Calu3 (cell line): ENCODE measurements at regions not wholly inside any gene's neighbourhood (a gene's known extent, or its start where the extent isn't known, plus 50 kb on each side); places are given as distances from the start of the nearest gene placed in this dataset.

Experiments
- BruUV-seq: library from RNA; stranded (reverse); fragments of 400-500 nt; replicated peaks from 2 replicates; lab custom pipeline; 2021; lab: Mats Ljungman, UMichigan
- CTCF ChIA-PET: fragments of 300-600 bp; sonication (Branson Sonifier 250); formaldehyde crosslinking; loops from one replicate; lab custom pipeline; 2022; ENCODE audit warnings: antibody characterized with exemption; lab: Charles Lee
- DNase-seq: peaks from one replicate; pipeline ENCODE4 v3.0.0; 2022
- H3K27ac Mint-ChIP-seq: one replicate; pipeline ENCODE4 v1.8.0; 2022; ENCODE audit warnings: mixed read lengths; ENCODE audit not compliant: unreplicated experiment
- H3K27me3 Mint-ChIP-seq: one replicate; pipeline ENCODE4 v1.8.0; 2022; ENCODE audit warnings: mixed read lengths; ENCODE audit not compliant: unreplicated experiment
- H3K36me3 Mint-ChIP-seq: one replicate; pipeline ENCODE4 v1.8.0; 2022; ENCODE audit warnings: mild to moderate bottlenecking, moderate library complexity, mixed read lengths; ENCODE audit not compliant: insufficient read depth, unreplicated experiment
- H3K4me1 Mint-ChIP-seq: one replicate; pipeline ENCODE4 v1.8.0; 2022; ENCODE audit warnings: mild to moderate bottlenecking, low read depth, mixed read lengths; ENCODE audit not compliant: unreplicated experiment
- H3K4me3 Mint-ChIP-seq: one replicate; pipeline ENCODE4 v1.8.0; 2022; ENCODE audit warnings: mild to moderate bottlenecking, low read depth, moderate library complexity, mixed read lengths; ENCODE audit not compliant: unreplicated experiment
- H3K9me3 Mint-ChIP-seq: one replicate; pipeline ENCODE4 v1.8.0; 2022; ENCODE audit warnings: low read depth, mixed read lengths; ENCODE audit not compliant: unreplicated experiment
- intact Hi-C: fragments of 100-400 bp; cut with micrococcal nuclease; formaldehyde crosslinking; loops from one replicate; pipeline ENCODE4 v1.10.0; 2022; ENCODE audit not compliant: unreplicated experiment
- TF ChIP-seq, protein P1 (sequence below): fragments of 200-600 bp; IDR thresholded peaks from one replicate; pipeline ENCODE4 v1.8.0; 2022; ENCODE audit warnings: antibody characterized with exemption; ENCODE audit not compliant: unreplicated experiment

DNA sequence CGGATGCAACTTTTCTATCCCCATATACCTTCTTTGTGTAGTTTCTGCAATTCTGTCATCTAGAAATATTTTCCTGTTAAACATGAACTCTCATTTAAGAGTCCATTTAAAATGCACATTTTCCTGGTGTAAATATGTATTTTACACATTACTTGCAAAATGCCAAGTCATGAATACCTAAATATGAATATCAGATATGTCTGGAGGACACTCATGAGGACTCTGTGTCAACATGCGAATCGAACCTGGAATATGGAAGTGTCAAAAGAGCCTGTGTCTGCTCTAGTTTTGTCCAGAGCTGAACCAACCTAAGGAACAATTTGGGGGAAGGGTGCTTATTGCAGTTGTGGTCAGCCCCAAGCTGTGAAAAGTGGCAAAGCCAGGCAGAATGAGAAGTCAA, 163.7 kb upstream of the CELF2 start:
- TF ChIP-seq, protein P1, sequence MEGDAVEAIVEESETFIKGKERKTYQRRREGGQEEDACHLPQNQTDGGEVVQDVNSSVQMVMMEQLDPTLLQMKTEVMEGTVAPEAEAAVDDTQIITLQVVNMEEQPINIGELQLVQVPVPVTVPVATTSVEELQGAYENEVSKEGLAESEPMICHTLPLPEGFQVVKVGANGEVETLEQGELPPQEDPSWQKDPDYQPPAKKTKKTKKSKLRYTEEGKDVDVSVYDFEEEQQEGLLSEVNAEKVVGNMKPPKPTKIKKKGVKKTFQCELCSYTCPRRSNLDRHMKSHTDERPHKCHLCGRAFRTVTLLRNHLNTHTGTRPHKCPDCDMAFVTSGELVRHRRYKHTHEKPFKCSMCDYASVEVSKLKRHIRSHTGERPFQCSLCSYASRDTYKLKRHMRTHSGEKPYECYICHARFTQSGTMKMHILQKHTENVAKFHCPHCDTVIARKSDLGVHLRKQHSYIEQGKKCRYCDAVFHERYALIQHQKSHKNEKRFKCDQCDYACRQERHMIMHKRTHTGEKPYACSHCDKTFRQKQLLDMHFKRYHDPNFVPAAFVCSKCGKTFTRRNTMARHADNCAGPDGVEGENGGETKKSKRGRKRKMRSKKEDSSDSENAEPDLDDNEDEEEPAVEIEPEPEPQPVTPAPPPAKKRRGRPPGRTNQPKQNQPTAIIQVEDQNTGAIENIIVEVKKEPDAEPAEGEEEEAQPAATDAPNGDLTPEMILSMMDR: no peak
- H3K27ac Mint-ChIP-seq: no peak overlapping the region
- H3K36me3 Mint-ChIP-seq: no peaks in the 10 kb centered on the region
- no TSS peak for BruUV-seq
- peaks cover 7% of the 10 kb centered on the region for H3K9me3 Mint-ChIP-seq
- DNase-seq: no peak
- no peaks in the 10 kb centered on the region for H3K27me3 Mint-ChIP-seq
- CTCF ChIA-PET: no interaction called here
- no peak overlapping the region for H3K4me3 Mint-ChIP-seq
- H3K4me1 Mint-ChIP-seq: no peaks in the 10 kb centered on the region
- intact Hi-C loops: no loop called here

DNA sequence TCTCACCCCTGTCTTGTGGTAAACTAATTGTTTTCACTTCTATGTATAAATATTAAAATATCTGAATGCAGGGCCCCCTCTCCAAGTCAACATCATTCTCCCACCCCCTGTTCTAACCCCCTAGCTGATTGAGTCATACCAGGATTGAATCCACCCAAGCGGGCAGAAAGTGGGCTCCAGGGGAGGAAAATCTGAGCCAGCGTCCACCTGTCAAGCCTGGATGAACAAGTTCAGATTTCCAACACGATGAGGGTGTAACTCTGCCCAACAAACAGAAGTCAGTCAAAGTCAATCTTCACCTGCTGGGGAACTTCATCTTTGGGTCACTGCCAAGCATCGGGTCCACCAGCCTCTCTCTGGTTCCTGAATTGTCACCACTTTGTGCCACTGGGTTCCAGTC, 162.9 kb upstream of the CELF2 start:
- H3K4me1 Mint-ChIP-seq: no peaks in the 10 kb centered on the region
- BruUV-seq: no TSS peak
- H3K4me3 Mint-ChIP-seq: no peak overlapping the region
- no peaks in the 10 kb centered on the region for H3K36me3 Mint-ChIP-seq
- CTCF ChIA-PET: no interaction called here
- H3K27ac Mint-ChIP-seq: no peak overlapping the region
- peaks cover 2% of the 10 kb centered on the region for H3K9me3 Mint-ChIP-seq
- no peaks in the 10 kb centered on the region for H3K27me3 Mint-ChIP-seq
- TF ChIP-seq, protein P1: no peak
- intact Hi-C loops: no loop called here
- no peak for DNase-seq

DNA sequence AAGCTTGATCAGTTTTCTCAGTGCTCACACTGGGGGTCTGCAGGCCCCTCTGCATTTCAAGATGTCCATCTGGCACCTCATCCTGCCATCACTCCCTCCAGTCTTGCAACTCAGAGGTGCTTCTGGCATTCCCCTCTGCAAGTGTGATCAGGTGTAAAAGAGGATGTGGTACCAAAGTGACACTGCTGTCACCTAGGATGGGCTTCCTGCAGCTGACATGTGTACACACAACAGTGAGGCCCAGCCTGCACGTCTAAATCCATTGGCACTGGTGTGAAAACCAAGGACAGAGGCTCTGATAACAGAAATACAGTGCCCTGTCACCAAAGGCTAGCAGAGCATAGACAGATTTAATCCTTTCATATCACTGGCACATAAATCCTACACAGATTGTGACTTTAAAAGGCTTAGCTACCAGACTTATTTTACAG, 162.5 kb upstream of the CELF2 start:
- no peaks in the 10 kb centered on the region for H3K36me3 Mint-ChIP-seq
- H3K27ac Mint-ChIP-seq: no peak overlapping the region
- DNase-seq: no peak
- intact Hi-C loops: no loop called here
- H3K4me1 Mint-ChIP-seq: no peaks in the 10 kb centered on the region
- no peak overlapping the region for H3K4me3 Mint-ChIP-seq
- H3K27me3 Mint-ChIP-seq: no peaks in the 10 kb centered on the region
- H3K9me3 Mint-ChIP-seq: peaks cover 2% of the 10 kb centered on the region
- CTCF ChIA-PET: no interaction called here
- BruUV-seq: no TSS peak
- TF ChIP-seq, protein P1: no peak

DNA sequence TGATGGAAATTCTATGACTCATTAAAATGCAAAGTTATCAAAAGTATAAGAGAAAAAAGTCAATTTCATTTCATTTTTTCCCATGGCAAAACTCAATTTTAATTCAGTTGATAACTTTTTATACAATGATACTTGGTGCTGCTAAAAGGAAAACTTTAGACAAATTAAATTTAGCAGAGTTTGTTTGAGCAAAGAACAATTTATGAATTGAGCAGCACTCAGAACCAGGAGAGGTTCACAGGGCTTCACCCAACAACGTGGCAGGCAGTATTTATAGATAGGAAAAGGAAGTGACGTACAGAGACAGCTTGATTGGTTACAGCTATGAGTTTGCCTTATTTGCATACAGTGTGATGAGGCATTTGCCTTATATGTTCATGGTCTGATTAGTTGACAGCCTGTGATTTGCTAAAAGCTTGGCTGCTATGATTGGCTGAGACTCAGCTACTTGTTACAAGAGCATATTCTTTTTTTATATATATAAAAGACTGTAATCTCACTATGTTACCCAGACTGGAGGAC, 157.2 kb upstream of the CELF2 start:
- Mint-ChIP-seq H3K4me1 (no peaks in the 10 kb centered on the region), H3K27me3 (no peaks in the 10 kb centered on the region), H3K4me3 (no peak overlapping the region), H3K9me3 (peaks cover 5% of the 10 kb centered on the region), H3K27ac (no peak overlapping the region), H3K36me3 (no peaks in the 10 kb centered on the region)
- no TSS peak for BruUV-seq
- TF ChIP-seq, protein P1: no peak
- DNase-seq: no peak
- CTCF ChIA-PET: no interaction called here
- intact Hi-C loops: no loop called here
